Activated CD4-positive, alpha-beta T cell treated with anti-CD3 and anti-CD28 coated beads, Interleukin-2, amount 50 U/mL, for 16 hours (primary cell): ENCODE measurements at regions not wholly inside any gene's neighbourhood (a gene's known extent, or its start where the extent isn't known, plus 50 kb on each side); places are given as distances from the start of the nearest gene placed in this dataset.

ENCODE experiments used
- DNase-seq: peaks from one replicate; pipeline ENCODE4 v3.0.0-alpha.2; 2020

GRCh38 chr1:60984062-60984799 lies 98.1 kb upstream of the NFIA start:
- peak; percentile 43 for DNase-seq

DNA sequence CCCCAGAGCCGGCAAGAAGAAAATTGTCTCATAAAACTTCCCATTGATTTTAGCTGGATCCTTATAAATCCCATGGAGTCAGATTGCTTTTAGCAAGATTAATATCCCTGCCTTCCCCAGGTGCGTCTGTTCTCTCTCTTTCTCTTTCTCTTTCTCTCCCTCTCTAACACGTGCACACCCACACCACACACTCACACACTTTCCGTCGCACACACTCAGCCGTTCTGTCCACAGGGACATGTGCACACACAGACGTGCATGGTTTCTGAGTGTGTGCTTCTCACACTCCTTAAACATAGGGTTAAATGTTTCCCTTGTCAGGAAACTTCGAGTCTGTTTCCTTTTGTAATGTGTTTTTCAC lies 98.7 kb upstream of the NFIA start:
- DNase-seq, result no peak

DNA sequence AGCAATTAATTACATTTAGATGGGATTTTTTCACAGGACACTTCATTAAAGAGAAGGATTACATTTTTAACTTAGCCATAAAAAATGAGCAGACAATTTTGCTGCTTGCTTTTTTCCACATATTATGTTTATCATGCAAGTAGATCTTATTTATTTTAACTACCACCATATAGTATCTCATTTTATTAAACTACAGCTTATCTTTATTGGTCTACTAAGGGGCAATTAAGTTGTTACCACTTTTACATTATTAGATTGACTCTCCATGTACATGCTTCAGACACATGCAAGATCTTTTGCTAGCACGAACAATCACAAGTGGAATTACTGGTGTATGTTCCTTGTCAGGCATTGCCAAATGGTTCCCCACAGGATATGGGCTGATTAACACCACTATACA lies 99.8 kb upstream of the NFIA start:
- no peak for DNase-seq

- no peak for DNase-seq
These were observed 101.0 kb upstream of the NFIA start for GRCh38 chr1:60981357-60981756.

GRCh38 chr1:60978421-60979357 lies 103.7 kb upstream of the NFIA start:
- peak; percentile 37 for DNase-seq

GRCh38 chr1:60977661-60978060 lies 104.7 kb upstream of the NFIA start:
- no peak for DNase-seq

DNA sequence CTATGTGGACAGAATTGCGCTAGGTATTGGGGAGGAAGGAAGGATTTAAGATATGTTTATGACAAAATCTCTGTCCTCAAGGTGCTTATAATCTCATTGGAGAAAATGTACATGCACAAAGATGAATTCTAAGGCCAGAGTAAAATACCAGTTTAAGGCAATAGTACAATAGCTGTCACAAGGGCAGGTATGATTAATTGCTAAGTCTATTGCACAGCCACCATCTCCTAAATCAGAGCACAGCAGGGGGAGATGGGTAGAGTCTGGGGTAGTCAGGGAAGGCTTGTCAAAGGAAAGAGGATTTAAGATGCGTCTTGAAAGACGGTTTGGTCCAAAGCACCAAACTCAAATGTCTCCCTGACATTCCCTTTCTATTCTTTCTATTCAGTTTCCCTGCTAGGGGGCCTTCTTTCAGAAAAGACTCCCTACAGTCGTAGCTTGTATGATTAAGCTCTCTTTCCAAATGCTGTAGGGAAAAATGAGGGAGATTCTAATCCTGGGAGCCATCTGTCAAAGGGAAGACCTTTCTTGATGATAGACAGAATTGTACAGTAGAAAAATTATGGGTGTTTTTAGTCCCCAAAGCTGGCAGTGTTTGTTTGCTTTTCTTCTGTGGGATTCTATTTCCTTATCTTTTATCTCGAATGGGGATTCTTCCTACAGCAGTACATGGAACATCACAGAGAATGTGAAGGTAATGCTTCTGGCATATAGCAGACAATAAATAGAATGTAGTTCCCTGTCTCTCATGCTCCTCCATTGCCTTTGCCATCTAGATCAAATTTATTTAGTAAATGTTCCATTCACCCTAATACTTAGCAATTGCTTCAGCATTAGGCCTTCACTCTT lies 107.6 kb upstream of the NFIA start:
- DNase-seq, result no peak

- no peak for DNase-seq
These were observed 108.7 kb upstream of the NFIA start for GRCh38 chr1:60973668-60974067.

- DNase-seq, result no peak
These were observed 109.5 kb upstream of the NFIA start for GRCh38 chr1:60972841-60973364.

DNA sequence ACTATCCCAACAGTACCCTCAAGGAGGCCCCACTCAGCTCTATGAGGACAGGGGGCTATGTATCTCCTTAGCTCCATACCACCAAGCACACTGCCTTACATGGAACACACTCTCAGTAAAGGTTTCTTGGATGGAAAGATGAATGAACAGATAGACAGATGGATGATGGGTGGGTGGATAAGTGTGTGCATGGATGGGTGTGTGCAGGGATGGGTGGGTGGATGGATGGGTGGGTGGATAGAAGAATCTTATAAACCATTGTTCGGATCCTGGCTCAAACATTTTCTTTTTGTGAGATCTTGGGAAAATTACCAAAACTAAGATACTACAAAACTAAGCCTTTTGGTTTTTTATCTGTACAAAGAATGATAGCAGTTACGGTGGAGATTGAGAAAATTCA lies 111.0 kb upstream of the NFIA start:
- DNase-seq, result no peak

DNA sequence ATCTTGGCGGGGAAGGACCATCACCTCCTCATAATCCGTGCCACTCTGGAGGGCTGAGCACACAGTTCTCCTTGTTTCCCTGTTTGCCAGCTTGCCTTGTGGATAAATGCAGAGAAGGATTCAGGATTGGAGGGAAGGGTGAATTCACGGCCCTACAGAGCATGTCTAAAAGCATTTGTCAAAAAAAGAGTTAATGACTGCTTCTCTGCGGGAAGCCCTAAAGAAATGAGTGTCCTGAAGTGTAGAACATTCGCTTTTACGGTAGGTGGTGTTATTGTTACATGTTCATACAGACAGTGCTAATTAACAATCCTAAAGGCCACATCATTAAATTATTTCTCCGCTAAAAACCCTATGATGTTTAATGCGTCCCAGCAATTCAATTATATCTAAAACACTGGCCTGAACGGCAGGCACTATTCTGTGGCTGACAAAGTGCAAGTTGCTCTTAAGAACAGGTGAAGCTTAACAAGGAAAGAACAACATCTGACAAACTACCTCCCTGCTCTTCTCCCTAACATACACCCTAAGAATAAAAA lies 112.3 kb upstream of the NFIA start:
- DNase-seq, result no peak

DNA sequence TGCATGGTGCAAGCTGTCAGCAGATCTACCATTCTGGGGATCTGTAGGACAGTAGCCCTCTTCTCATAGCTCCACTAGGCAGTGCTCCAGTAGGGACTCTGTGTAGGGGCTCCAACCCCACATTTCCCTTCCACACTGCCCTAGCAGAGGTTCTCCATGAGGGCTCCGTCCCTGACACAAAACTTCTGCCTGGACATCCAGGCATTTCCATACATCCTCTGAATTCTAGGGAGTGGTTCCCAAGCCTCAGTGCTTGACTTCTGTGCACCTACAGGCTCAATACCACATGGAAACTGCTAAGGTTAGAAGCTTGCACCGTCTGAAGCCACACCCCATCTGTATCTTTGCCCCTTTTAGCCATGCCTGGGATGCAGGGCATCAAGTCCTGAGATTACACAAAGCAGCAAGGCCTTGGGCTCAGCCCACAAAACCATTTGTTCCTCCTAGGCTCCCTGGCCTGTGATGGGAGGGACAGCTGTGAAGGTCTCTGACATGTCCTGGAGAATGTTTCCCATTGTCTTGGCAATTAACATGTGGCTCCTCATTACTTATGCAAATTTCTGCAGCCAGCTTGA lies 117.0 kb upstream of the NFIA start:
- DNase-seq, result no peak

DNA sequence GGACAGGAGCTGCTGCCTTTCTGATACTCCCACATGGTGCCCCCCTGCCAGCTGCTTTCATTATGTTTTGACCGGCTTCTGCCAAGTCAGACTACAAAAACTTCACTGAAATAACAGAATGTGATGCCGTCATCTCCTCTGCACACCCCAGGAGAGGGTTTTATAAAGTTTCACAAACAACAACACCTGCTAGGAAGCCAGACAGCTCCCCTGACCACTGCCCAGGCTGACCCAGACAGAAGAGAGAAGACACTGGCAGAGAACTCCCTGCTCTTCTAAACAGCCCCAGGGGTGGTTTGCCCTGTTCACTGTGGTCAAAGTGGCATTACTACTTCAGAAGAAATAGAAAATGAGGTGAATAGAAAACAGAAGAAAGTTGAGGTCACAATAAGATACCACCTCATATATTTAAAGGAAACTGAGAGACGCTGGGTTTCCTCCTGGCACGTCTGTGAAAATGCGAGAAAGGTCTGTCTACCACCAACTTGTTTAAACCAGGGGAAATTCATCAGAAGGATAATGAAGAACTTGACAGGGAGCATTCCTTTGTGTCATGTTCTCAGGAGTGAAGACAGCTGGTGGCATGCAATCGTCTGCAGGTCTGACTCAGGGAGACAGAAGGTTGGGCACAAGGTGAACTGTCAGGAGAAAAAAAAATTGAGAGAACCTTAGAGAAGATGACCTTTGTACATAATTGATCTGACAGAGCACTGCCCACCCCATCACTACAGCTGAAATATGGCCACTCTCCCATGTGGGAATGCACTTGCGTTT lies 119.0 kb upstream of the NFIA start:
- DNase-seq, result no peak

- DNase-seq, result no peak
These were observed 121.4 kb upstream of the NFIA start for GRCh38 chr1:60960891-60961461.

DNA sequence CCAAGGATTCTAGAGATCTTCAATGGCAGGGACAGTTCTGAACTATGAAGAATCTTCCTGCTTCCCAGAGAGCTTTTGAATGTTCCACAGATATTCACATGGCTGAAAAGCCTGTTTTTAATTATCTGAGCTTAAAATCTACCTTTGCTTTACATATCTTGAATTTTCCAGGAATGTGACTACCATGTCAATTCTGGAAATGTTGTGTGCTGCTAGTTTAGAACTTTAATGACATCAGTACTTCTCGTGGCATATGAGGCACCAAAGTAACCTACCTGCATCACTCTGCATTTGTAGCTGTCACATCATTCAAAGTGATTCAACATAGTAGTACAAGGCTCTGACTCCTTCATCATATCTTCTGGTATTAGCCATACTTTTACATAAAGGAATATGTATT lies 122.7 kb upstream of the NFIA start:
- DNase-seq, result no peak

DNA sequence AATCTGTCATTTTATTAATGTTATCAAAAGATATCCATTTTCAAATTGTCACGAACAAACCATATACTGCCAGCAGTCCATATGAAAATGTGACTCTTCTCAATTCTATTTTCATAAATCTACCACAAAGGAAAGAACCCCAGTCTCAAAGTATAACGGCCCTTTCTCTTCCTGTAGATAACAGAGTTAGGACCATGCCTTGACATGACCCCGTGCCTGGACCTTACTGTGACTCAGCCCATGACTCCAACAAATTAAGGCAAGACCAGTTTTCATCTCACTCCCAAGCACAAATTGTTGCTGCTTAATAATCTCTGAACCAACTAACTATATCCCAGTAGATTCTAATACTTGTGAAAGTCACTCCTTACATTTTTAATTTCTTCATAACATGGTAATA lies 124.4 kb upstream of the NFIA start:
- no peak for DNase-seq

DNA sequence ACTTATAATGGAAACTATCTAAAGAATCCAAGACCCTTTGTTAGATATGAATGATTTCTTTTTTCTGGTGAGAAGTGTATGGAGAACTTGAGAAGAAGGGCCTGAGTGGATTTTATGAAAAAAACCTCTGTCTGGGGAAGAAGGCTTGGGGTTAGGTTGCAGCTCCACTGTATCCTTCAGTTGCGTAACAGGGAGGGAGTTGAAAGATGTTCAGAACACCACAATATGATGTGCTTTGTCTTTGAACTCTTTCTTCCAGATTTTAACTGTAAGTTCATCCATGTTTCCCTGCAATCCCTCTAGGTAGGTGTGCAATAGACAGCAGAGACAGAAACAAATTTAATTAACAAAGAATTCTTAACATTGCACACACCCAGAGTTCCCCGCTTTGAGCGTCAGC lies 125.8 kb upstream of the NFIA start:
- DNase-seq, result no peak

DNA sequence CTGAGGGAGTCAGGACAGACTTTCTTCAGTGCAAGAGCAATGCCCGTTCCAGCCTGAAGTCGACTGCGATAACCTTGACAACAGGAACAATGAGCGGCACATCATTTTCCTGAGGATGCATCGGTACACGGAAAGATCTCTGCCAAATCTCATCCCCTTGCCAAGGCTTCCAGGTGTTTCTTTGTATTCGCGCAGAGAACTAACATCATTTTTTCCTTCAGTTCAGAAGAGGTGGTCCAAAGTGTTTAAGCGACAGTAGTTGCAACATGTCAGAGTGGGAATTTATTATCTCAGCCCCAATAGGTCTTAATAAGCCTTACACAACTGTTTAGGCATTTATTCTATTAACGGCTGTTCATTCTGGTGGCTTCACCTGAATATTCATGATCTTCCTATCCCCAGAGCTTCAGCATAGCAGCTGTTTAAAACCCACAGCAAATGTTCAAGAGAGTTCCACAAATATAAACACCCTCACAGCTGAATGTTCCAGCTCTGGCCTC lies 129.7 kb upstream of the NFIA start:
- no peak for DNase-seq

- DNase-seq, result no peak
These were observed 131.9 kb upstream of the NFIA start for GRCh38 chr1:60950224-60951063.

GRCh38 chr1:60949826-60950197 lies 132.5 kb upstream of the NFIA start:
- DNase-seq, result no peak
